ENCODE measurements at regions not wholly inside any gene's neighbourhood (a gene's known extent, or its start where the extent isn't known, plus 50 kb on each side); places are given as distances from the start of the nearest gene placed in this dataset.

DNA sequence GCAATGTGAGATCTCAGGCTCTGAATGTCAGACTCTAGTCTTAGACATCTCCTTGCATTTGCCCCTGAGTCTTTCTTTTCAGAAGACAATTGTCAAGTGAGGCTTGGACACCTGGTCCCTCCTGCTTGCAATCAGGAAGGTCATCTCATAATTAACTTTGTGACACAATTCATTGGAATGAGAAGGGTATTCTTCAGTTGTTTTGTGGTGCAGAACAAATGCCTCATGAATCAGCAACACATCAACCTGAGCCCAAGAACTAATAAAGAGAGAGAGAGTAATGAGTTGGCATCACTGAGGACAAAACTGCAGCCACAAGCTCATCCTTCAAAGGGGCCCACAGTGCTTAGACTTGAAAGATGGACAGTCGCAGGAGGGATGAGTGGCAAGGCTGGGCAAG, 375.8 kb downstream of the INSC start:
- DNase-seq, result no peak

GRCh38 chr11:15493066-15493465, 378.3 kb downstream of the INSC start:
- no peak for DNase-seq

- no peak for DNase-seq
Observed at GRCh38 chr11:15493921-15494620, 379.3 kb downstream of the INSC start.

- no peak for DNase-seq
Observed at GRCh38 chr11:15494740-15495139, 380.0 kb downstream of the INSC start.

GRCh38 chr11:15495462-15495861, 380.7 kb downstream of the INSC start:
- DNase-seq, result no peak

- no peak for DNase-seq
Observed at GRCh38 chr11:15497366-15497765, 382.6 kb downstream of the INSC start.

DNA sequence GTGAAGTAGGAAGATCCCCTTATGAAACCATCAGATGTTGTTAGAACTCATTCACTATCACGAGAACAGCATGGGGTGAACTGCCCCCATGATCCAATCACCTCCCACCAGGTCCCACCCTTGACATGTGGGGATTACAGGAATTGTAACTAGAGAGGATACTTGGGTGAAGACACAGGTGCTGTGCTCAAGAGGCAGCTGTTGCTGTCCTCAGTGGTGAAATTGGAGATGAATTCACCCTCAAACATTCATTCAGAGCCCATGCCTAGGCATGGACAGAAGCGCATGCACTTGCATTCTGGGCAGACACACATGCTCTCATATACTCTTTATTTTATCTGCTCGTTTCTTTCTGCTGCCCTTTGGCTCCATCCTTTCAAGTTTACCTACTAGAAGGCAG, 385.0 kb downstream of the INSC start:
- no peak for DNase-seq

- no peak for DNase-seq
Observed at GRCh38 chr11:15500643-15501042, 385.9 kb downstream of the INSC start.

DNA sequence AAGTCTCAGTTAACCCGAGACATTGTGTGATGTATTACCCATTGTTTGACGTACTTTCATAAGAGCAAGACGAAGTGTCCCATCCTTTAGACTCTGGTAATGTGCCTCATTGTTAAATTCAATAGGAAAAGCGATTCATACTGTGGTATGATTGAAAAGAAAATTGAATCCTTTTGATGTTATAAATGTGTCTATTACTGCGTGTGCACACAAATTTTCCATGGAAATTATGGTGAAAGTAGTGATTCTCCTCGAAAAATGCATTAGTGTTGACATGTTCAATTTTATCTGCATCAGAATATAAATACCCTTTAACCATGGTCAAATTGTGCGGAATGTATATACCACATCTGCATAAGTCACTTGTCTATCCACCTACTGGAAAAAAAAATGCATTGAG, 386.8 kb downstream of the INSC start:
- DNase-seq, result no peak

DNA sequence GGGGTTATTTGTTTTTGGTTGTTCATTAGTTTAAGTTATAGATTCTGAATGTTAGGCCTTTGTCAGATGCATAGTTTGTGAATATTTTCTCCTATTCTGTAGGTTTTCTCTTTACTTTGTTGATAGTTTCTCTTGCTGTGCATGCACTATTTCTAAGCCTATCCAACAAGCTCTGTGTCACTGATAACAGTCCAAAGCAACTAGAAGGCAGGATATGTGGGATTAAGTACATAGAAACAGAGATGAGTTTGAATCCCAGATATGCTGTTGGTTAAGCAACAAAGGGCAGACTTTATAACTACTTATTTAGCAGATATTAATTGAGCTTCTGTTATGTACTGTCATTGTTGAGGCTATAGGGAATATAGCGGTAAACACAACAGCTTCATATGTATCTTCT, 390.4 kb downstream of the INSC start:
- DNase-seq, result no peak

DNA sequence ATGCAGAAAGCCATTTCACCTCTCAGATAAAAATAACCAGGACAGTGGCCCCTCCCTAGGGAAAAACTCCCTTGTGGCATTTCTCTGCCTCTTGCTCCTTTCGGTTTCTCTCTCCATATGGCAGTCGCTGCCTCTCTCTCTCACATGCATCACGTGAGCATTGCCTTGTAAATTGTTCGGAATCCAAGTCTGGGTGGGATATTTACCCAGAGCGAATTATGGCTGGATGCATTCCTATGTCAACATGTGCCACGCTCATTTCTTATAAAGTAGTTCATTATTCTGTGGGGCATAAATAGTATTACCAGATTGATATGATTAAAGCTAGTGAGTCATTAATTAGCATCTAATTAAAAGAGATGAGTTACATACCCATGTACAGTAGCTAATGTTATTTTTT, 392.9 kb downstream of the INSC start:
- no peak for DNase-seq

GRCh38 chr11:15509082-15509481, 394.4 kb downstream of the INSC start:
- DNase-seq, result no peak

DNA sequence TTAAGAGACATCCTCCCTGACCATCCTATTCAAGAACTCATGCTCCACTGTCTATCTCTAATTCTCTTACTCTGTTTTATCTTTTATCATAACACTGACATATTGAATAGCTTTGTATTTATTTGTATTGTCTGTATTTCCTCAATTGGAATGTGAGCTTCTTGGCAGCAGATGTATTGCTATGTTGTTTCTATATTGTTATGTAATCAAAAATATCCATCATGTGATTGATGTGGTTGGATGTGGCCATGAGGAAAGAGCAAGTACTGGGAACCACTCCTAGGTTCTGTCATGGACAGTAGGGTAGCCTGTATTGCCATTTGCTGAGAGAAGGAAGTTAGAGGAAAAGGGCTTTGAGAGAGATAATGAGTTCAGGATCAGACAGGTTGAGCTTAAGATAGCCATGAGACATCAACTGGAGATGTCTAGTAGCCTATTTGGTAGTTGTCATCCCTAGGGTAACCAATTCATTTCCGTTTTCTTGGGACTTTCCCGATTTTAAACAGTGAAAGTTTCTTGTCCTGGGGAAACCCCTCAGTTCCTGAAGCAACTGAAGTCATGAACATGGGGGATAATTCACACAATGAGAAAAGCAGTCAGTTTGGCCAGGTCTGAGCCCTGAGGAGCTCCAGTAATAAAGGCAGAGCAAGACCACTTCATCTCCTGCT, 404.5 kb downstream of the INSC start:
- no peak for DNase-seq

- no peak for DNase-seq
Observed at GRCh38 chr11:15519911-15520310, 405.2 kb downstream of the INSC start.

DNA sequence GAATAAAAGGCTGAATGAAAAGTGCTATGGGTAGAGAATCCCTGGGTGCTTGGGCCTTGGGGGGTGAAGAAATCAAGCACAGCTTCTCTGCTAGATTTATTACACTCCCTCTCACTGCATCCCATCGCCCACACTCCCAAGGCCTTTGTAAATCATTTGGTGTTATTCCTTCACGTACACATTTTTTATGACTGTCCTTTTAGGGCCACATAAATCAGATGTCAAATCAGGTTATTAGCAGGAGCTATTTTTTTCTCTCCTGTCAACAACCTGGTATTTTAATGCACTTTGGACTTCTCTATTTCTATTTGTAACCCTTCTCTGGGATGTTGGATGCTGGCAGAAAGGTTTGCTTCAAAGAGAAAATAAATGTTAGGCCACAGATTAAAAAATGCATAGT, 408.8 kb downstream of the INSC start:
- no peak for DNase-seq

- no peak for DNase-seq
Observed at GRCh38 chr11:15525582-15525981, 410.9 kb downstream of the INSC start.

DNA sequence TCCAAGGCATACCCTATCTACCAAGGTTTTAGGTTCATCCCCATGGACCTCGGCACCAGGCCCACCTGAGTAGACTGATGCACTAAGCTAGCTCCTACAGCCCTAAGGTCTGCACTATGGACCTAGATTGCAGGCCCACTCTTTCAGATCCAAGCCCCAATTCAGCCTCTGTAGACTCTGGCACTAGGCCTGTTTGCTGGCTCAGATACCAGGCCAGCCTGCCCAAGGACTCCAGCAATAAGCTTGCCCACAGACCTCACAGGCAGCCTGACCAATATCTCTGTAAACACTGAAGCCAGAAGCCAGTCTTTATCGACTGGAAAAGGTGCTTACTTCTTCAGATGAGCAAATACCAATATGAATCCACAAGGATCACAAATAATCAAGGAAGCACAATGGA, 411.3 kb downstream of the INSC start:
- DNase-seq, result no peak

GRCh38 chr11:15526859-15527450, 412.2 kb downstream of the INSC start:
- no peak for DNase-seq

DNA sequence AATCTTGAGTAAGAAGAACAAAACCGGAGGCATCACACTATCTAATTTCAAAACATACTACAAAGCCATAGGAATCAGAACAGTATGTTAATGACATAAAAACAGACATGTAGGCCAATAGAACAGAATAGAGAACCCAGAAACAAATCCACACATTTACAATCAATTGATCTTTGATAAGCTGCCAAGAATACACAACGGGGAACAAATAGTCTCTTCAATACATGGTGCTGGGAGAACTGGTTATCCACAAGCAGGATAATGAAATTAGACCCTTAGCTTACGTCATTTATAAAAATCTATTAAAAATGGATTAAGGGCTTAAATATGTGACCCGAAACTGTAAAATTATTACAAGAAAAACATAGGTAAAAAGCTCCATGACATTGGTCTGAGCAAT, 417.7 kb downstream of the INSC start:
- DNase-seq, result no peak

- no peak for DNase-seq
Observed at GRCh38 chr11:15534266-15534665, 419.5 kb downstream of the INSC start.

- no peak for DNase-seq
Observed at GRCh38 chr11:15535414-15535813, 420.7 kb downstream of the INSC start.

DNA sequence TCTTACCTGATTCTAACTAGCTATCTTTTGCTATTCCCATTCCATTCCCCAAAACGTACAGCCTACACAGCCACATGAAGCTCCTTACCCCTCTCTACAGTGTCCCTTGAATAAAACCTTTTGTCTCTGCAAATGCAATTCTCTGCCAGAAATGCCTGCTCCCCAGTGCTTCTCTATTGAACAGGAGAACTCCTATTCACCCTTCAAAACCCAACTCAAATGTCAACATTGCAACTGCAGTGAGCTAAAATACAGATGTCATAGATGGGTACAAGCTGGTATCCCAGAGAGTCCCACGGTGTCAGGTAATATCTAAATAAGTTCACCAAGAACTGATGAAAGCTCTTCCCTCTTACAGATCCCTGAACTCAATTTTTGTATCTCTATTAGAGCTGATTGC, 421.7 kb downstream of the INSC start:
- DNase-seq, result no peak

GRCh38 chr11:15539645-15540044, 424.9 kb downstream of the INSC start:
- DNase-seq, result no peak

GRCh38 chr11:15541079-15541478, 426.4 kb downstream of the INSC start:
- DNase-seq, result no peak

Data from T-helper 1 cell (primary cell).